HEK293 (cell line): ENCODE measurements at regions not wholly inside any gene's neighbourhood (a gene's known extent, or its start where the extent isn't known, plus 50 kb on each side); places are given as distances from the start of the nearest gene placed in this dataset.

Experiments
- CTCF ChIA-PET: fragments of 350-600 bp; formaldehyde crosslinking; extraction: SDS; loops from one replicate; lab custom pipeline; 2021; ENCODE audit warnings: antibody characterized with exemption; lab: Yijun Ruan, JAX
- POLR2A ChIA-PET: fragments of 300-600 bp; formaldehyde crosslinking; extraction: SDS; loops from one replicate; lab custom pipeline; 2020; ENCODE audit warnings: antibody characterized with exemption, inconsistent platforms; lab: Yijun Ruan, JAX
- H3K27ac ChIP-seq: fragments of 200-500 bp; sonication (Bioruptor generic); 2 replicates; pipeline ENCODE4 v1.5.1; 2014; ENCODE audit warnings: low read depth, low read length, control low read depth, inconsistent platforms; ENCODE audit errors: extremely low read depth
- H3K36me3 ChIP-seq, 2 experiments: fragments of 200-500 bp in 1 of 2; sonication (Bioruptor generic) in 1 of 2; 1 replicate in 1 of 2; 2 replicates in 1 of 2; pipeline ENCODE4 v1.5.1; 2014 to 2017; ENCODE audit warnings: inconsistent platforms in 2 of 2, low read length in 2 of 2; ENCODE audit not compliant: control insufficient read depth in 2 of 2, insufficient read depth in 1 of 2
- H3K4me1 ChIP-seq: fragments of 200-500 bp; sonication (Bioruptor generic); 2 replicates; pipeline ENCODE4 v1.5.1; 2014; ENCODE audit warnings: mild to moderate bottlenecking, low read length, inconsistent platforms; ENCODE audit not compliant: control insufficient read depth, insufficient read depth
- H3K4me3 ChIP-seq: 2 replicates; pipeline ENCODE4 v1.5.1; 2011; ENCODE audit warnings: low read depth, mild to moderate bottlenecking, control low read depth, low read length, moderate library complexity
- H3K9me3 ChIP-seq: fragments of 200-500 bp; sonication (Bioruptor generic); 2 replicates; pipeline ENCODE4 v1.5.1; 2014; ENCODE audit warnings: low read depth, low read length, inconsistent platforms; ENCODE audit not compliant: control insufficient read depth, insufficient read depth
- KLF7 ChIP-seq: fragments of 450-650 bp; formaldehyde crosslinking; IDR thresholded peaks from 2 replicates; pipeline ENCODE4 v1.5.1; 2016; ENCODE audit warnings: missing biosample characterization, missing genetic modification characterization, borderline replicate concordance
- MEIS1 ChIP-seq: sonication (generic); formaldehyde crosslinking; IDR thresholded peaks from 2 replicates; pipeline ENCODE4 v1.8.1; 2022; ENCODE audit warnings: missing genetic modification reagents, mild to moderate bottlenecking, borderline replicate concordance
- YY2 ChIP-seq: fragments of 450-650 bp; formaldehyde crosslinking; IDR thresholded peaks from 2 replicates; pipeline ENCODE4 v1.5.1; 2016; ENCODE audit warnings: missing biosample characterization, missing genetic modification characterization
- ZBTB20 ChIP-seq: fragments of 450-650 bp; formaldehyde crosslinking; IDR thresholded peaks from 2 replicates; pipeline ENCODE4 v1.5.1; 2016; ENCODE audit warnings: missing biosample characterization, missing genetic modification characterization
- ZNF2 ChIP-seq: fragments of 450-650 bp; formaldehyde crosslinking; IDR thresholded peaks from 2 replicates; pipeline ENCODE4 v1.5.1; 2016; ENCODE audit warnings: missing biosample characterization, missing genetic modification characterization
- ZNF202 ChIP-seq: fragments of 450-650 bp; formaldehyde crosslinking; IDR thresholded peaks from 2 replicates; pipeline ENCODE4 v1.5.1; 2016; ENCODE audit warnings: missing biosample characterization, missing genetic modification characterization, borderline replicate concordance
- ZNF223 ChIP-seq: fragments of 450-650 bp; formaldehyde crosslinking; IDR thresholded peaks from 2 replicates; pipeline ENCODE4 v1.5.1; 2016; ENCODE audit warnings: missing biosample characterization, missing genetic modification characterization
- ZNF23 ChIP-seq: fragments of 450-650 bp; formaldehyde crosslinking; IDR thresholded peaks from 2 replicates; pipeline ENCODE4 v1.5.1; 2016; ENCODE audit warnings: missing biosample characterization, missing genetic modification characterization, borderline replicate concordance
- ZNF473 ChIP-seq: fragments of 450-650 bp; formaldehyde crosslinking; IDR thresholded peaks from 2 replicates; pipeline ENCODE4 v1.5.1; 2017; ENCODE audit warnings: missing biosample characterization, missing genetic modification characterization
- ZNF549 ChIP-seq: fragments of 450-650 bp; IDR thresholded peaks from 2 replicates; pipeline ENCODE4 v1.5.1; 2018; ENCODE audit warnings: missing biosample characterization, missing genetic modification characterization, mild to moderate bottlenecking, inconsistent platforms, moderate library complexity
- ZNF558 ChIP-seq: fragments of 450-650 bp; formaldehyde crosslinking; IDR thresholded peaks from 2 replicates; pipeline ENCODE4 v1.5.1; 2016; ENCODE audit warnings: missing biosample characterization, missing genetic modification characterization
- ZNF791 ChIP-seq: fragments of 450-650 bp; formaldehyde crosslinking; IDR thresholded peaks from 2 replicates; pipeline ENCODE4 v1.5.1; 2016; ENCODE audit warnings: missing biosample characterization, missing genetic modification characterization
- ZXDB ChIP-seq: fragments of 450-650 bp; formaldehyde crosslinking; IDR thresholded peaks from 2 replicates; pipeline ENCODE4 v1.5.1; 2016; ENCODE audit warnings: missing biosample characterization, missing genetic modification characterization
- TF ChIP-seq, protein P1 (sequence below): fragments of 450-650 bp; formaldehyde crosslinking; IDR thresholded peaks from 2 replicates; pipeline ENCODE4 v1.5.1; 2017; ENCODE audit warnings: missing biosample characterization, missing genetic modification characterization
- TF ChIP-seq, protein P2 (sequence below): fragments of 450-650 bp; formaldehyde crosslinking; IDR thresholded peaks from 2 replicates; pipeline ENCODE4 v1.5.1; 2016; ENCODE audit warnings: missing biosample characterization, missing genetic modification characterization, low read depth
- TF ChIP-seq, protein P3 (sequence below): fragments of 450-650 bp; formaldehyde crosslinking; IDR thresholded peaks from 2 replicates; pipeline ENCODE4 v1.5.1; 2016; ENCODE audit warnings: missing biosample characterization, missing genetic modification characterization

DNA sequence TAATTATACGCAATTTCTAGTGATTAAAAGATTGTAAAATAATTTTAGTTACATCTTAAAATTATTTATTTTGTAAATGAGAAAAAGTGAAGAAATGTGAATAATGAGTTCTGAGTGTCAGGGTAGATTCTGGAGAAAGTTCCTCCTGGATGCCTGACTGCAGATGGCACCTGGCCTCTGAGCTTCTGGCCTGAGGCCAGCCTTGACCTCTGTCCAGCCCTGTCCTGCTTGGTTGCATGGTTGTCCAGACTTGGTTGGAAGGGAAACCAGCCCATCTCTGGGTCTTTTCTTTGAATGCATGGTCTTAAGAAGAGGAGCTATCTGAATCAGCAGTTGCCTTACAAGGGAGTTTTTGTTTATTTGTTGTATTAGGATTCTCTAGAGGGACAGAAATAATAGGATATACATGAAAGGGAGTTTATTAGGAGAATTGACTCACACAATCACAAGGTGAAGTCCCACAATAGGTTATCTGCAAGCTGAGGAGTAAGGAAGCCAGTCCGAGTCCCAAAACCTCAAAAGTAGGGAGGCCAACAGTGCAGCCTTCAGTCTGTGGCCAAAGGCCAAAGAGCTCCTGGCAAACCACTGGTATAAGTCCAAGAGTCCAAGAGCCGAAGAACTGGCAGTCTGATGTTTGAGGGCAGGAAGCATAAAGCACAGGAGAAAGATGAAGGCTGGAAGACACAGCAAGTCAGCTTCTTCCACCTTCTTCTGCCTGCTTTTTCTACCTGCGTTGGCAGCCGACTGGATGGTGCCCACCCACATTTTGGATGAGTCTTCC lies 385.8 kb downstream of the ZNF536 start:
- CTCF ChIA-PET = interaction anchor here (0.6 to 0.9 kb wide), 4 partner anchors 27 to 1284 kb away, joined by 3 to 4 read pairs (median 3); no protein-coding TSS in a partner anchor
- no peaks in the 10 kb centered on the region; the same call in 1 of the 2 replicates for H3K9me3 ChIP-seq
- TF ChIP-seq ZBTB20 (tag by site-specific recombination) (no peak), ZNF23 (tag by site-specific recombination) (no peak), ZXDB (tag by site-specific recombination) (no peak)
- no peaks in the 10 kb centered on the region for H3K36me3 ChIP-seq
- no peaks in the 10 kb centered on the region for H3K4me1 ChIP-seq
- no peak overlapping the region for H3K27ac ChIP-seq
- no peak overlapping the region for H3K4me3 ChIP-seq
- POLR2A ChIA-PET = no interaction called here

DNA sequence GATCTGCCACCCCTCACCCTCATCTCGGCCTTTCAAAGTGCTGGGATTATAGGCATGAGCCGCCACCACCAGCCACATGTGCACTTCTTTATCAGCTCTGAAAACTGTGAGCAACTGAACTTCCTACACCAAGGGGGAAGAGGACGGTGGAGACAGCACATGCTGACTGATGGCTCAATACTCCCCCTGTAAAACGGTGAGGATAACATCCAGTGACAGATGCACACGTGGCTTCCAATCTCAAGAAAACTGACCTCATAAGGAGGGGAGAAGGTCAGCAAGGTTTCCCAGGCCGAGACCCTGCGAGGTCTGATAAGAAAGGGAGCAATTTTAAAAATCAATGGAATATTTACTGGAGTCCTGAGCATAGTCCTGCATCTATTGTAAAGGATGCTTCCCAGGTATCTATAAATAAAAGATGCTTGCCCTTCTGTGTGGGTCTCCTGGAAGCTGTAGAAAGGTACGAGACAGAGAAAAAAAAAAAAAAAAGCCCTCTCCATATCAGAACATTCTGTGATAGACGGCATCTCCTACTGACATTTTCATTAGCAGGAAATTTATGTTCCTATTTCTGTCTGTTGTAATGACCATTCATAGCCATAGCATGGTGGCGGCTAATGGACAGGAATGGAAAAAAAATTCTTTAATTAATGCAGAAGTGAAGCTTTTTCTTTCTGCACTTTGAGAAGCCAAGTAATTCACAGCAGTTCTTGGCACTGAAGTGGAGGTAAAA lies 385.1 kb downstream of the ZNF536 start:
- no peak overlapping the region for H3K27ac ChIP-seq
- TF ChIP-seq ZNF549 (tag by site-specific recombination) (no peak), MEIS1 (CRISPR knock-in tag) (no peak), ZNF2 (no peak), ZNF473 (no peak)
- TF ChIP-seq, protein P1, sequence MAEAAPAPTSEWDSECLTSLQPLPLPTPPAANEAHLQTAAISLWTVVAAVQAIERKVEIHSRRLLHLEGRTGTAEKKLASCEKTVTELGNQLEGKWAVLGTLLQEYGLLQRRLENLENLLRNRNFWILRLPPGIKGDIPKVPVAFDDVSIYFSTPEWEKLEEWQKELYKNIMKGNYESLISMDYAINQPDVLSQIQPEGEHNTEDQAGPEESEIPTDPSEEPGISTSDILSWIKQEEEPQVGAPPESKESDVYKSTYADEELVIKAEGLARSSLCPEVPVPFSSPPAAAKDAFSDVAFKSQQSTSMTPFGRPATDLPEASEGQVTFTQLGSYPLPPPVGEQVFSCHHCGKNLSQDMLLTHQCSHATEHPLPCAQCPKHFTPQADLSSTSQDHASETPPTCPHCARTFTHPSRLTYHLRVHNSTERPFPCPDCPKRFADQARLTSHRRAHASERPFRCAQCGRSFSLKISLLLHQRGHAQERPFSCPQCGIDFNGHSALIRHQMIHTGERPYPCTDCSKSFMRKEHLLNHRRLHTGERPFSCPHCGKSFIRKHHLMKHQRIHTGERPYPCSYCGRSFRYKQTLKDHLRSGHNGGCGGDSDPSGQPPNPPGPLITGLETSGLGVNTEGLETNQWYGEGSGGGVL (tag by site-specific recombination) = no peak
- CTCF ChIA-PET = interaction anchor here (0.6 to 0.9 kb wide), 3 partner anchors 27 to 1285 kb away, joined by 3 to 4 read pairs (median 3); no protein-coding TSS in a partner anchor
- POLR2A ChIA-PET = no interaction called here
- H3K4me1 ChIP-seq = no peaks in the 10 kb centered on the region
- no peaks in the 10 kb centered on the region for H3K36me3 ChIP-seq
- no peaks in the 10 kb centered on the region; the same call in 1 of the 2 replicates for H3K9me3 ChIP-seq
- no peak overlapping the region for H3K4me3 ChIP-seq

DNA sequence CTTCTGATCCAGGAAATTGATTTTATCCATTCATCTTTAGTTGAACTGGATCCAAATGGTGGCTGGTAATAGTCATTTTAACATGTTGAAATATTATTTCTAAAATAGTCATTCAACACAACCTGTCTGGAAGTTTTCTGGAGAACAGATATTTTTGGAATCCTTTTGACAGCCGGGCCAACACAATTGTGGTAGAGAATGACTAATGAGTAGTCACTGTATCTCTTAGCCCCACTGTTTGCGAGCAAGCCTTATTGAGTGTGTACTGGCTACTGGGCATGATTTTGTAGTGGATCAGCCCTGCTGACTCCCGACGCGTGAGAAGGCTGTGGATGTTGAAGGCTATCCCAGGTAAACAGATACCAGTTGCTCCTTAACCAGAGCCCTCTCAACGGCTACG lies 383.4 kb downstream of the ZNF536 start:
- TF ChIP-seq ZNF223 (tag by site-specific recombination) (no peak), ZNF202 (no peak)
- H3K9me3 ChIP-seq = peaks cover 2% of the 10 kb centered on the region
- H3K4me1 ChIP-seq = no peaks in the 10 kb centered on the region
- ChIA-PET CTCF (no interaction called here), POLR2A (no interaction called here)
- H3K27ac ChIP-seq = no peak overlapping the region
- no peak overlapping the region for H3K4me3 ChIP-seq
- H3K36me3 ChIP-seq = no peaks in the 10 kb centered on the region

DNA sequence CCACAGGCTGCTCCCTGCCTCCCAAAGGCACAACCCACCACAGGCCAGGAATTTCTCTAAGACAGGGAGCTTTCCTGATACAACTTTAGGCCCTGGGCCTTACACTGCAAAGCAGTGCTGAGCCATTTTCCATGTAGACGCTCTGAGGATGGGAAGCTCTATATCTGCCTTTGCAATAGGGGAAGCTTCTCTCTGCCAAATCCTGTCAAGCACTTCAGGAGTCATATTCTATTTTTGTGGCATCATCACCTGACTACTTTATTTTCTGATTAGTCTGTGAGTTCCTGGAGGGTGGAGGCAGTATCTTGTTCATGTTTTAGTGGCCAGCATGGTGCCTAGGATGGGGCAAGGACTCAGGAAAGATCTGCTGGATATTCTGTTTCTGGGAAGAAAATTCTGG lies 382.0 kb downstream of the ZNF536 start:
- POLR2A ChIA-PET = no interaction called here
- Histone ChIP-seq H3K36me3 (no peaks in the 10 kb centered on the region), H3K4me1 (no peaks in the 10 kb centered on the region), H3K9me3 (peaks cover 7% of the 10 kb centered on the region), H3K4me3 (no peak overlapping the region), H3K27ac (no peak overlapping the region)
- TF ChIP-seq ZNF558 (tag by site-specific recombination) = no peak
- TF ChIP-seq, protein P2, sequence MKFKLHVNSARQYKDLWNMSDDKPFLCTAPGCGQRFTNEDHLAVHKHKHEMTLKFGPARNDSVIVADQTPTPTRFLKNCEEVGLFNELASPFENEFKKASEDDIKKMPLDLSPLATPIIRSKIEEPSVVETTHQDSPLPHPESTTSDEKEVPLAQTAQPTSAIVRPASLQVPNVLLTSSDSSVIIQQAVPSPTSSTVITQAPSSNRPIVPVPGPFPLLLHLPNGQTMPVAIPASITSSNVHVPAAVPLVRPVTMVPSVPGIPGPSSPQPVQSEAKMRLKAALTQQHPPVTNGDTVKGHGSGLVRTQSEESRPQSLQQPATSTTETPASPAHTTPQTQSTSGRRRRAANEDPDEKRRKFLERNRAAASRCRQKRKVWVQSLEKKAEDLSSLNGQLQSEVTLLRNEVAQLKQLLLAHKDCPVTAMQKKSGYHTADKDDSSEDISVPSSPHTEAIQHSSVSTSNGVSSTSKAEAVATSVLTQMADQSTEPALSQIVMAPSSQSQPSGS (tag by site-specific recombination) = no peak
- TF ChIP-seq KLF7 (tag by site-specific recombination) = no peak
- no peak for TF ChIP-seq ZNF791
- TF ChIP-seq YY2 (tag by site-specific recombination) = no peak
- TF ChIP-seq, protein P3, sequence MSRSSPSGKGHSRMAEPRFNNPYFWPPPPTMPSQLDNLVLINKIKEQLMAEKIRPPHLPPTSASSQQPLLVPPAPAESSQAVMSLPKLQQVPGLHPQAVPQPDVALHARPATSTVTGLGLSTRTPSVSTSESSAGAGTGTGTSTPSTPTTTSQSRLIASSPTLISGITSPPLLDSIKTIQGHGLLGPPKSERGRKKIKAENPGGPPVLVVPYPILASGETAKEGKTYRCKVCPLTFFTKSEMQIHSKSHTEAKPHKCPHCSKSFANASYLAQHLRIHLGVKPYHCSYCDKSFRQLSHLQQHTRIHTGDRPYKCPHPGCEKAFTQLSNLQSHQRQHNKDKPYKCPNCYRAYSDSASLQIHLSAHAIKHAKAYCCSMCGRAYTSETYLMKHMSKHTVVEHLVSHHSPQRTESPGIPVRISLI (tag by site-specific recombination) = no peak
- CTCF ChIA-PET = interaction anchor here (1.1 to 1.3 kb wide), 3 partner anchors 30 to 88 kb away, joined by 3 read pairs; no protein-coding TSS in a partner anchor
